Caki2 (cell line): ENCODE measurements at regions not wholly inside any gene's neighbourhood (a gene's known extent, or its start where the extent isn't known, plus 50 kb on each side); places are given as distances from the start of the nearest gene placed in this dataset.

ENCODE experiments used
- DNase-seq: peaks from one replicate; pipeline ENCODE4 v3.0.0-alpha.2; 2015; ENCODE audit warnings: low read depth
- in situ Hi-C: cut with HindIII; loops from 2 replicates; pipeline ENCODE4 v1.10.0; 2016; ENCODE audit warnings: low sequenced_read_pairs, low pct_unique_long_range_greater_than_20kb, mixed read lengths

- in situ Hi-C loops = no loop called here
- DNase-seq = no peak
Observed at GRCh38 chrX:110983024-110983423, 113.0 kb upstream of the PAK3 start.

GRCh38 chrX:110966839-110967238 is 129.2 kb upstream of the PAK3 start:
- no peak for DNase-seq
- in situ Hi-C loops = no loop called here

- DNase-seq = no peak
- in situ Hi-C loops = no loop called here
Observed at GRCh38 chrX:110966091-110966454, 129.9 kb upstream of the PAK3 start.

- DNase-seq = no peak
- in situ Hi-C loops = no loop called here
Observed at GRCh38 chrX:110965409-110966090, 130.4 kb upstream of the PAK3 start.

GRCh38 chrX:110964786-110965185 is 131.2 kb upstream of the PAK3 start:
- in situ Hi-C loops = no loop called here
- DNase-seq = no peak

- in situ Hi-C loops = no loop called here
- DNase-seq = no peak
Observed at GRCh38 chrX:110962451-110962850, 133.5 kb upstream of the PAK3 start.

GRCh38 chrX:110955706-110956105 is 140.3 kb upstream of the PAK3 start:
- DNase-seq = no peak
- in situ Hi-C loops = no loop called here

- DNase-seq = no peak
- in situ Hi-C loops = no loop called here
Observed at GRCh38 chrX:110954428-110955100, 141.4 kb upstream of the PAK3 start.

GRCh38 chrX:110951472-110952269 is 144.3 kb upstream of the PAK3 start:
- in situ Hi-C loops = no loop called here
- DNase-seq = no peak

GRCh38 chrX:110944751-110945675 is 149.4 kb upstream of the CHRDL1 start:
- no peak for DNase-seq
- in situ Hi-C loops = no loop called here

- in situ Hi-C loops = no loop called here
- DNase-seq = no peak
Observed at GRCh38 chrX:110944311-110944750, 148.7 kb upstream of the CHRDL1 start.

- no peak for DNase-seq
- in situ Hi-C loops = no loop called here
Observed at GRCh38 chrX:110941906-110942305, 146.3 kb upstream of the CHRDL1 start.

- no peak for DNase-seq
- in situ Hi-C loops = no loop called here
Observed at GRCh38 chrX:110938977-110939732, 143.5 kb upstream of the CHRDL1 start.

- in situ Hi-C loops = no loop called here
- no peak for DNase-seq
Observed at GRCh38 chrX:110924871-110925270, 129.3 kb upstream of the CHRDL1 start.

GRCh38 chrX:110920991-110921390 is 125.4 kb upstream of the CHRDL1 start:
- DNase-seq = no peak
- in situ Hi-C loops = no loop called here

- no peak for DNase-seq
- in situ Hi-C loops = no loop called here
Observed at GRCh38 chrX:110915570-110915969, 120.0 kb upstream of the CHRDL1 start.

- in situ Hi-C loops = no loop called here
- no peak for DNase-seq
Observed at GRCh38 chrX:110915111-110915510, 119.5 kb upstream of the CHRDL1 start.

- no peak for DNase-seq
- in situ Hi-C loops = no loop called here
Observed at GRCh38 chrX:110914281-110914680, 118.7 kb upstream of the CHRDL1 start.
